ENCODE measurements at regions not wholly inside any gene's neighbourhood (a gene's known extent, or its start where the extent isn't known, plus 50 kb on each side); places are given as distances from the start of the nearest gene placed in this dataset.
"Not testable (repeated sequence)": the region's sequence is repeated elsewhere in the genome, so short reads cannot be mapped to it uniquely, and the experiment has no call there.

GRCh38 chr15:20597245-20597644 lies 55.6 kb upstream of the GOLGA6L6 start:
- H3K4me3 ChIP-seq (ENCODE audit: extremely low read depth in 1 of 4, insufficient read depth in 2 of 4, low read depth in 3 of 4, low read length in 4 of 4); H2BK20ac ChIP-seq (ENCODE audit: low read length); H4K5ac ChIP-seq (ENCODE audit: insufficient read length, low read depth, low read length); H4K91ac ChIP-seq (replicated peaks; ENCODE audit: insufficient read length, low read length); H3K56ac ChIP-seq (replicated peaks; ENCODE audit: insufficient read length, low read depth, low read length); H3K23ac ChIP-seq (ENCODE audit: insufficient read length); H2BK15ac ChIP-seq (ENCODE audit: low read length); DNase-seq (ENCODE audit: low read depth in 1 of 2, low spot score in 2 of 2); H3K4me2 ChIP-seq (ENCODE audit: insufficient read depth in 1 of 2, low read depth in 2 of 2, low read length in 2 of 2); H3K4me1 ChIP-seq (replicated peaks in 1 of 4; ENCODE audit: control insufficient read depth in 3 of 4, insufficient read depth in 4 of 4, low read length in 3 of 4); H2BK5ac ChIP-seq (ENCODE audit: low read depth, low read length); H2BK120ac ChIP-seq (replicated peaks; ENCODE audit: low read depth, low read length); H3K36me3 ChIP-seq (ENCODE audit: control insufficient read depth in 2 of 4, insufficient read depth in 4 of 4, low read length in 3 of 4); FAIRE-seq; POLR2A ChIA-PET (ENCODE audit: partially characterized antibody); H3K14ac ChIP-seq (ENCODE audit: insufficient read length); H3K79me2 ChIP-seq (ENCODE audit: control insufficient read depth in 1 of 2, insufficient read depth in 2 of 2, low read length in 2 of 2); H3K27ac ChIP-seq (ENCODE audit: low read depth, low read length); H3K9me3 ChIP-seq (ENCODE audit: insufficient read depth in 2 of 2, low read depth in 1 of 2, low read length in 1 of 2); H3K4ac ChIP-seq (replicated peaks; ENCODE audit: insufficient read length, low read depth, low read length); H4K8ac ChIP-seq (ENCODE audit: extremely low read depth, insufficient read depth, low read length); H2AFZ ChIP-seq (ENCODE audit: low read length); H3K23me2 ChIP-seq (ENCODE audit: low read depth, low read length); H3K27me3 ChIP-seq (replicated peaks in 1 of 4; ENCODE audit: control insufficient read depth in 3 of 4, extremely low read depth in 1 of 4, insufficient read depth in 3 of 4, low read length in 3 of 4); H3K9ac ChIP-seq (replicated peaks in 1 of 4; ENCODE audit: extremely low read depth in 1 of 4, low read depth in 3 of 4, low read length in 3 of 4); H2BK12ac ChIP-seq (ENCODE audit: low read depth, low read length); H2AK5ac ChIP-seq (ENCODE audit: low read depth, low read length); H3K79me1 ChIP-seq (ENCODE audit: low read depth, low read length); H3K18ac ChIP-seq (ENCODE audit: extremely low read depth, low read length); CTCF ChIA-PET (ENCODE audit: partially characterized antibody); H4K20me1 ChIP-seq (replicated peaks in 1 of 2; ENCODE audit: control insufficient read depth in 1 of 2, insufficient read depth in 2 of 2, low read length in 2 of 2): not testable (repeated sequence)
- WGBS, 2 experiments (ENCODE audit: extremely low coverage in 1 of 2, insufficient coverage in 1 of 2, insufficient read length in 1 of 2, insufficient replicate concordance in 2 of 2, low coverage in 1 of 2, low lambda C conversion rate in 2 of 2, missing lambda C conversion rate in 1 of 2), result no CpG with 5 or more reads among the region's 3 CpGs

GRCh38 chr15:20594219-20594618 lies 52.6 kb upstream of the GOLGA6L6 start:
- H3K36me3 ChIP-seq (ENCODE audit: control insufficient read depth in 2 of 4, insufficient read depth in 4 of 4, low read length in 3 of 4); H4K8ac ChIP-seq (ENCODE audit: extremely low read depth, insufficient read depth, low read length); H3K4me3 ChIP-seq (ENCODE audit: extremely low read depth in 1 of 4, insufficient read depth in 2 of 4, low read depth in 3 of 4, low read length in 4 of 4); H3K79me1 ChIP-seq (ENCODE audit: low read depth, low read length); H2AK5ac ChIP-seq (ENCODE audit: low read depth, low read length); POLR2A ChIA-PET (ENCODE audit: partially characterized antibody); H3K23ac ChIP-seq (ENCODE audit: insufficient read length); H4K20me1 ChIP-seq (replicated peaks in 1 of 2; ENCODE audit: control insufficient read depth in 1 of 2, insufficient read depth in 2 of 2, low read length in 2 of 2); H3K4me2 ChIP-seq (ENCODE audit: insufficient read depth in 1 of 2, low read depth in 2 of 2, low read length in 2 of 2); H3K14ac ChIP-seq (ENCODE audit: insufficient read length); H3K27ac ChIP-seq (ENCODE audit: low read depth, low read length); H3K4ac ChIP-seq (replicated peaks; ENCODE audit: insufficient read length, low read depth, low read length); DNase-seq (ENCODE audit: low read depth in 1 of 2, low spot score in 2 of 2); H3K9me3 ChIP-seq (ENCODE audit: insufficient read depth in 2 of 2, low read depth in 1 of 2, low read length in 1 of 2); H4K5ac ChIP-seq (ENCODE audit: insufficient read length, low read depth, low read length); H2BK15ac ChIP-seq (ENCODE audit: low read length); H2BK120ac ChIP-seq (replicated peaks; ENCODE audit: low read depth, low read length); H3K18ac ChIP-seq (ENCODE audit: extremely low read depth, low read length); H3K9ac ChIP-seq (replicated peaks in 1 of 4; ENCODE audit: extremely low read depth in 1 of 4, low read depth in 3 of 4, low read length in 3 of 4); H2BK12ac ChIP-seq (ENCODE audit: low read depth, low read length); H3K79me2 ChIP-seq (ENCODE audit: control insufficient read depth in 1 of 2, insufficient read depth in 2 of 2, low read length in 2 of 2); H3K56ac ChIP-seq (replicated peaks; ENCODE audit: insufficient read length, low read depth, low read length); H2AFZ ChIP-seq (ENCODE audit: low read length); H2BK20ac ChIP-seq (ENCODE audit: low read length); H3K27me3 ChIP-seq (replicated peaks in 1 of 4; ENCODE audit: control insufficient read depth in 3 of 4, extremely low read depth in 1 of 4, insufficient read depth in 3 of 4, low read length in 3 of 4); H3K23me2 ChIP-seq (ENCODE audit: low read depth, low read length); CTCF ChIA-PET (ENCODE audit: partially characterized antibody); H2BK5ac ChIP-seq (ENCODE audit: low read depth, low read length); FAIRE-seq; H4K91ac ChIP-seq (replicated peaks; ENCODE audit: insufficient read length, low read length); H3K4me1 ChIP-seq (replicated peaks in 1 of 4; ENCODE audit: control insufficient read depth in 3 of 4, insufficient read depth in 4 of 4, low read length in 3 of 4): not testable (repeated sequence)
- no CpG with 5 or more reads among the region's 5 CpGs for WGBS, 2 experiments (ENCODE audit: extremely low coverage in 1 of 2, insufficient coverage in 1 of 2, insufficient read length in 1 of 2, insufficient replicate concordance in 2 of 2, low coverage in 1 of 2, low lambda C conversion rate in 2 of 2, missing lambda C conversion rate in 1 of 2)

All from H1 (cell line).